ENCODE measurements at regions not wholly inside any gene's neighbourhood (a gene's known extent, or its start where the extent isn't known, plus 50 kb on each side); places are given as distances from the start of the nearest gene placed in this dataset.

GRCh38 chr2:94960266-94960665 lies 65.2 kb upstream of the MAL start:
- TF ChIP-seq CTCF (IDR thresholded peaks at IDR 0.05; ENCODE audit: unreplicated experiment): no peak
- Mint-ChIP-seq H3K4me3 (ENCODE audit: low read depth) (no peak overlapping the region), H3K9me3 (ENCODE audit: low read depth) (no peaks in the 10 kb centered on the region), H3K4me1 (ENCODE audit: low read depth) (no peaks in the 10 kb centered on the region), H3K27me3 (peaks cover 42% of the 10 kb centered on the region), H3K27ac (no peak overlapping the region), H3K36me3 (ENCODE audit: insufficient read depth) (no peaks in the 10 kb centered on the region)
- no peak for DNase-seq (ENCODE audit: low spot score, unreplicated experiment)

- DNase-seq (ENCODE audit: low spot score, unreplicated experiment): no peak
- TF ChIP-seq CTCF (IDR thresholded peaks at IDR 0.05; ENCODE audit: unreplicated experiment): no peak
- H3K27me3 Mint-ChIP-seq: peaks cover 42% of the 10 kb centered on the region
- no peaks in the 10 kb centered on the region for H3K4me1 Mint-ChIP-seq (ENCODE audit: low read depth)
- no peaks in the 10 kb centered on the region for H3K36me3 Mint-ChIP-seq (ENCODE audit: insufficient read depth)
- H3K27ac Mint-ChIP-seq: no peak overlapping the region
- H3K4me3 Mint-ChIP-seq (ENCODE audit: low read depth): no peak overlapping the region
- H3K9me3 Mint-ChIP-seq (ENCODE audit: low read depth): no peaks in the 10 kb centered on the region
These were observed 64.8 kb upstream of the MAL start for GRCh38 chr2:94960751-94961150.

GRCh38 chr2:94964193-94964592 lies 61.3 kb upstream of the MAL start:
- no peak for DNase-seq (ENCODE audit: low spot score, unreplicated experiment)
- H3K4me3 Mint-ChIP-seq (ENCODE audit: low read depth): no peak overlapping the region
- TF ChIP-seq CTCF (IDR thresholded peaks at IDR 0.05; ENCODE audit: unreplicated experiment): no peak
- no peaks in the 10 kb centered on the region for H3K36me3 Mint-ChIP-seq (ENCODE audit: insufficient read depth)
- H3K4me1 Mint-ChIP-seq (ENCODE audit: low read depth): no peaks in the 10 kb centered on the region
- H3K9me3 Mint-ChIP-seq (ENCODE audit: low read depth): no peaks in the 10 kb centered on the region
- peaks cover 48% of the 10 kb centered on the region for H3K27me3 Mint-ChIP-seq
- H3K27ac Mint-ChIP-seq: no peak overlapping the region

GRCh38 chr2:94966689-94967088 lies 58.8 kb upstream of the MAL start:
- Mint-ChIP-seq H3K36me3 (ENCODE audit: insufficient read depth) (no peaks in the 10 kb centered on the region), H3K27me3 (peaks cover 50% of the 10 kb centered on the region), H3K27ac (no peak overlapping the region), H3K4me3 (ENCODE audit: low read depth) (no peak overlapping the region), H3K9me3 (ENCODE audit: low read depth) (no peaks in the 10 kb centered on the region), H3K4me1 (ENCODE audit: low read depth) (no peaks in the 10 kb centered on the region)
- no peak for TF ChIP-seq CTCF (IDR thresholded peaks at IDR 0.05; ENCODE audit: unreplicated experiment)
- DNase-seq (ENCODE audit: low spot score, unreplicated experiment): no peak

- H3K4me1 Mint-ChIP-seq (ENCODE audit: low read depth): no peaks in the 10 kb centered on the region
- no peak for DNase-seq (ENCODE audit: low spot score, unreplicated experiment)
These were observed 55.2 kb upstream of the MAL start for GRCh38 chr2:94970353-94970752.

More at GRCh38 chr2:94970353-94970752, 55.2 kb upstream of the MAL start:
- Mint-ChIP-seq H3K36me3 (ENCODE audit: insufficient read depth) (no peaks in the 10 kb centered on the region), H3K27me3 (peaks cover 50% of the 10 kb centered on the region), H3K4me3 (ENCODE audit: low read depth) (no peak overlapping the region), H3K27ac (no peak overlapping the region), H3K9me3 (ENCODE audit: low read depth) (no peaks in the 10 kb centered on the region)
- TF ChIP-seq CTCF (IDR thresholded peaks at IDR 0.05; ENCODE audit: unreplicated experiment): no peak

Data from progenitor cell of endocrine pancreas (in vitro differentiated cells).